ENCODE measurements at regions not wholly inside any gene's neighbourhood (a gene's known extent, or its start where the extent isn't known, plus 50 kb on each side); places are given as distances from the start of the nearest gene placed in this dataset.

- no peak overlapping the region for H3K27ac ChIP-seq (ENCODE audit: low read depth)
- H3K4me1 ChIP-seq (ENCODE audit: insufficient read depth), result no peaks in the 10 kb centered on the region
- ATAC-seq (no peak), DNase-seq (ENCODE audit: low spot score) (no peak)
- no peak overlapping the region for H3K4me3 ChIP-seq
- TF ChIP-seq POLR2AphosphoS5 (IDR thresholded peaks at IDR 0.05; ENCODE audit: low read depth), result no peak
- TF ChIP-seq ZNF331 (CRISPR knock-in tag; IDR thresholded peaks at IDR 0.05; ENCODE audit: low read depth), result no peak
- TF ChIP-seq ZNF462 (CRISPR knock-in tag; IDR thresholded peaks at IDR 0.05), result no peak
- TF ChIP-seq REST (IDR thresholded peaks at IDR 0.05; ENCODE audit: unreplicated experiment), result no peak
- no peak for TF ChIP-seq EZH2phosphoT487 (IDR thresholded peaks at IDR 0.05; ENCODE audit: unreplicated experiment)
- TF ChIP-seq ZNF114 (CRISPR knock-in tag; IDR thresholded peaks at IDR 0.05), result no peak
- no peak for TF ChIP-seq CREB1 (CRISPR knock-in tag; IDR thresholded peaks at IDR 0.05; ENCODE audit: low read depth)
- TF ChIP-seq EZH2 (IDR thresholded peaks at IDR 0.05; ENCODE audit: low read depth, unreplicated experiment), result no peak
- TF ChIP-seq CTCF (conservative IDR thresholded peaks at IDR 0.05; ENCODE audit: low read depth in 2 of 2), result no peak
- TF ChIP-seq ETS1 (IDR thresholded peaks at IDR 0.05), result no peak
- no peak for TF ChIP-seq NANOG (IDR thresholded peaks at IDR 0.05; ENCODE audit: borderline replicate concordance)
- no peaks in the 10 kb centered on the region for H4K20me1 ChIP-seq (replicated peaks; ENCODE audit: insufficient read depth)
- no peaks in the 10 kb centered on the region for H3K9me3 Mint-ChIP-seq
- no peaks in the 10 kb centered on the region for H3F3A ChIP-seq (replicated peaks; ENCODE audit: low read depth)
- H3K4me2 ChIP-seq, result no peak overlapping the region
- no peaks in the 10 kb centered on the region for H3K4me1 Mint-ChIP-seq
- no peaks in the 10 kb centered on the region for H3K9me2 ChIP-seq (ENCODE audit: insufficient read depth)
- H3K27ac Mint-ChIP-seq, result no peak overlapping the region
- no peak overlapping the region for H3K4me3 Mint-ChIP-seq
- no peaks in the 10 kb centered on the region for H3K79me2 ChIP-seq (replicated peaks; ENCODE audit: insufficient read depth)
- no peaks in the 10 kb centered on the region for H3K36me3 Mint-ChIP-seq (ENCODE audit: low read depth)
- no peak overlapping the region for H2AFZ ChIP-seq
- no peaks in the 10 kb centered on the region; the same call in 1 of the 2 replicates for H3K36me3 ChIP-seq (ENCODE audit: insufficient read depth)
- H3K27me3 ChIP-seq (ENCODE audit: insufficient read depth), result no peaks in the 10 kb centered on the region
- peaks cover 2% of the 10 kb centered on the region for H3K27me3 Mint-ChIP-seq (ENCODE audit: insufficient read depth, low read depth, poor library complexity)
These were observed 86.1 kb upstream of the RNF32 start for GRCh38 chr7:156554488-156554887.

Measured in GM23338 (cell line).